DOHH2 (cell line): ENCODE measurements at regions not wholly inside any gene's neighbourhood (a gene's known extent, or its start where the extent isn't known, plus 50 kb on each side); places are given as distances from the start of the nearest gene placed in this dataset.

ENCODE experiments used
- EZH2phosphoT487 ChIP-seq: fragments of 200-600 bp; sonication (generic); IDR thresholded peaks from 2 replicates; pipeline ENCODE4 v1.6.1; 2017; ENCODE audit warnings: borderline replicate concordance, mild to moderate bottlenecking, antibody characterized with exemption, low read length, moderate library complexity, mixed read lengths
- TF ChIP-seq, protein P1 (sequence below): fragments of 200-600 bp; sonication (generic); IDR thresholded peaks from one replicate; pipeline ENCODE4 v1.5.1; 2014; ENCODE audit warnings: antibody characterized with exemption, mild to moderate bottlenecking, low read depth, low read length; ENCODE audit not compliant: poor library complexity, severe bottlenecking

DNA sequence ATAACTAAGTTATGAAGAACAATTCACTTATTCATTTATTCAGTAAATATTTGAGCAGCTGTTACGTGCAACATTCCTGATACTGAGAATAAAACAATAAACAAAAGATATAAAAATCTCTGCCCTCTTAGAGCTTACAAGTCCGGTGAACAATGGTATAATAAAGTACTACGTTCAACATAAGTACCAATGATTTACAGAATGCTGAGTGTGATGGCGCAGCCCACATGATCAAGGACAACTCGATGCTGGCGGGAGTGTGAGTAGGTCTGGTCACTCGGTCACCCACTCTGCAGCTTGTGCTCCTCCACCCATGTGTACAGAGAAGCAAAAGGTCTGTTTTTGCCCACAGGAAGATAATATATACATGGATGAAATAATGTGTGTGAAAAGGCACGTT is 254.3 kb downstream of the BCL11A start:
- TF ChIP-seq, protein P1, sequence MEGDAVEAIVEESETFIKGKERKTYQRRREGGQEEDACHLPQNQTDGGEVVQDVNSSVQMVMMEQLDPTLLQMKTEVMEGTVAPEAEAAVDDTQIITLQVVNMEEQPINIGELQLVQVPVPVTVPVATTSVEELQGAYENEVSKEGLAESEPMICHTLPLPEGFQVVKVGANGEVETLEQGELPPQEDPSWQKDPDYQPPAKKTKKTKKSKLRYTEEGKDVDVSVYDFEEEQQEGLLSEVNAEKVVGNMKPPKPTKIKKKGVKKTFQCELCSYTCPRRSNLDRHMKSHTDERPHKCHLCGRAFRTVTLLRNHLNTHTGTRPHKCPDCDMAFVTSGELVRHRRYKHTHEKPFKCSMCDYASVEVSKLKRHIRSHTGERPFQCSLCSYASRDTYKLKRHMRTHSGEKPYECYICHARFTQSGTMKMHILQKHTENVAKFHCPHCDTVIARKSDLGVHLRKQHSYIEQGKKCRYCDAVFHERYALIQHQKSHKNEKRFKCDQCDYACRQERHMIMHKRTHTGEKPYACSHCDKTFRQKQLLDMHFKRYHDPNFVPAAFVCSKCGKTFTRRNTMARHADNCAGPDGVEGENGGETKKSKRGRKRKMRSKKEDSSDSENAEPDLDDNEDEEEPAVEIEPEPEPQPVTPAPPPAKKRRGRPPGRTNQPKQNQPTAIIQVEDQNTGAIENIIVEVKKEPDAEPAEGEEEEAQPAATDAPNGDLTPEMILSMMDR, result no peak
- TF ChIP-seq EZH2phosphoT487, result no peak
